ENCODE measurements at regions not wholly inside any gene's neighbourhood (a gene's known extent, or its start where the extent isn't known, plus 50 kb on each side); places are given as distances from the start of the nearest gene placed in this dataset.
"Not testable (repeated sequence)": the region's sequence is repeated elsewhere in the genome, so short reads cannot be mapped to it uniquely, and the experiment has no call there.

- Histone ChIP-seq H3K4me3 (ENCODE audit: low read depth, low read length) (no peak overlapping the region), H3K36me3 (no peaks in the 10 kb centered on the region)
- TF ChIP-seq CTCF (IDR thresholded peaks at IDR 0.05; ENCODE audit: low read depth, low read length), result no peak
Measured at GRCh38 chr13:50618206-50618605, 225.3 kb downstream of the DLEU7 start.

GRCh38 chr13:50626101-50626547 is 217.4 kb downstream of the DLEU7 start:
- no peaks in the 10 kb centered on the region for H3K36me3 ChIP-seq
- no peak for DNase-seq
- no peaks in the 10 kb centered on the region for H3K27me3 ChIP-seq
- TF ChIP-seq CTCF (IDR thresholded peaks at IDR 0.05; ENCODE audit: low read depth, low read length), result no peak
- H3K9me3 ChIP-seq, result no peaks in the 10 kb centered on the region
- no peak overlapping the region for H3K4me3 ChIP-seq (ENCODE audit: low read depth, low read length)
- no peaks in the 10 kb centered on the region for H3K4me1 ChIP-seq

More at GRCh38 chr13:50618206-50618605, 225.3 kb downstream of the DLEU7 start:
- Histone ChIP-seq H3K4me1 (no peaks in the 10 kb centered on the region), H3K9me3 (no peaks in the 10 kb centered on the region), H3K27me3 (no peaks in the 10 kb centered on the region)
- DNase-seq, result no peak

GRCh38 chr13:50627111-50627510 is 216.4 kb downstream of the DLEU7 start:
- TF ChIP-seq CTCF (IDR thresholded peaks at IDR 0.05; ENCODE audit: low read depth, low read length), result no peak
- H3K27me3 ChIP-seq, result no peaks in the 10 kb centered on the region
- no peaks in the 10 kb centered on the region for H3K4me1 ChIP-seq
- no peak overlapping the region for H3K4me3 ChIP-seq (ENCODE audit: low read depth, low read length)
- DNase-seq, result no peak
- no peaks in the 10 kb centered on the region for H3K9me3 ChIP-seq
- H3K36me3 ChIP-seq, result no peaks in the 10 kb centered on the region

- DNase-seq; H3K27me3 ChIP-seq; H3K9me3 ChIP-seq; H3K36me3 ChIP-seq; H3K4me1 ChIP-seq; H3K4me3 ChIP-seq (ENCODE audit: low read depth, low read length): not testable (repeated sequence)
Measured at GRCh38 chr13:50628512-50628911, 215.0 kb downstream of the DLEU7 start.

- H3K4me3 ChIP-seq (ENCODE audit: low read depth, low read length), result no peak overlapping the region
- no peaks in the 10 kb centered on the region for H3K27me3 ChIP-seq
- H3K9me3 ChIP-seq, result no peaks in the 10 kb centered on the region
- TF ChIP-seq CTCF (IDR thresholded peaks at IDR 0.05; ENCODE audit: low read depth, low read length), result no peak
- DNase-seq, result no peak
- H3K4me1 ChIP-seq, result no peaks in the 10 kb centered on the region
- H3K36me3 ChIP-seq, result no peaks in the 10 kb centered on the region
Measured at GRCh38 chr13:50629497-50629896, 214.0 kb downstream of the DLEU7 start.

- TF ChIP-seq CTCF (IDR thresholded peaks at IDR 0.05; ENCODE audit: low read depth, low read length), result no peak
- no peak for DNase-seq
- no peaks in the 10 kb centered on the region for H3K9me3 ChIP-seq
Measured at GRCh38 chr13:50629966-50630365, 213.5 kb downstream of the DLEU7 start.

GRCh38 chr13:50631041-50631440 is 212.5 kb downstream of the DLEU7 start:
- Histone ChIP-seq H3K27me3 (no peaks in the 10 kb centered on the region), H3K4me3 (ENCODE audit: low read depth, low read length) (no peak overlapping the region), H3K4me1 (no peaks in the 10 kb centered on the region), H3K36me3 (no peaks in the 10 kb centered on the region), H3K9me3 (no peaks in the 10 kb centered on the region)
- no peak for TF ChIP-seq CTCF (IDR thresholded peaks at IDR 0.05; ENCODE audit: low read depth, low read length)
- DNase-seq, result no peak

More at GRCh38 chr13:50629966-50630365, 213.5 kb downstream of the DLEU7 start:
- no peaks in the 10 kb centered on the region for H3K4me1 ChIP-seq
- H3K4me3 ChIP-seq (ENCODE audit: low read depth, low read length), result no peak overlapping the region
- H3K27me3 ChIP-seq, result no peaks in the 10 kb centered on the region
- no peaks in the 10 kb centered on the region for H3K36me3 ChIP-seq
